ENCODE measurements at regions not wholly inside any gene's neighbourhood (a gene's known extent, or its start where the extent isn't known, plus 50 kb on each side); places are given as distances from the start of the nearest gene placed in this dataset.

DNA sequence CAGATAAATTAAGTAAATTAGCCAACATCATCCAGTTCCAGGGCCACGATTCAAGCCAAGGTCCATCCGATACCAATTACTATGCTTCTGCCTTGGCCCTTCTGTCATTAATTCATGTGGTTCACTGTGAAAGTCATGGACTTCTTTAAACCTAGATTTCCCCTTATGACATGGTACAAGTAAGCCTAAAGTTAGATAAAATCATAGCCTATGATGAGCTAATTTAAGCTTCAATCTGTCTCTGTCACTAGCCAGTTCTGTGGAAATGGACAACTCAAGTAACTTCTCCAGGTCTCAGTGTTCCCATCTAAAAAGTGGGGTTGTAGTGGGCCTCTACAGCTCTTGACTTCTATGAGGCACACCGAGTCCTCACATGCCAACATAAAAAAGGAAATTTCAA lies 225.5 kb upstream of the MARCKS start:
- TF ChIP-seq, protein P1, sequence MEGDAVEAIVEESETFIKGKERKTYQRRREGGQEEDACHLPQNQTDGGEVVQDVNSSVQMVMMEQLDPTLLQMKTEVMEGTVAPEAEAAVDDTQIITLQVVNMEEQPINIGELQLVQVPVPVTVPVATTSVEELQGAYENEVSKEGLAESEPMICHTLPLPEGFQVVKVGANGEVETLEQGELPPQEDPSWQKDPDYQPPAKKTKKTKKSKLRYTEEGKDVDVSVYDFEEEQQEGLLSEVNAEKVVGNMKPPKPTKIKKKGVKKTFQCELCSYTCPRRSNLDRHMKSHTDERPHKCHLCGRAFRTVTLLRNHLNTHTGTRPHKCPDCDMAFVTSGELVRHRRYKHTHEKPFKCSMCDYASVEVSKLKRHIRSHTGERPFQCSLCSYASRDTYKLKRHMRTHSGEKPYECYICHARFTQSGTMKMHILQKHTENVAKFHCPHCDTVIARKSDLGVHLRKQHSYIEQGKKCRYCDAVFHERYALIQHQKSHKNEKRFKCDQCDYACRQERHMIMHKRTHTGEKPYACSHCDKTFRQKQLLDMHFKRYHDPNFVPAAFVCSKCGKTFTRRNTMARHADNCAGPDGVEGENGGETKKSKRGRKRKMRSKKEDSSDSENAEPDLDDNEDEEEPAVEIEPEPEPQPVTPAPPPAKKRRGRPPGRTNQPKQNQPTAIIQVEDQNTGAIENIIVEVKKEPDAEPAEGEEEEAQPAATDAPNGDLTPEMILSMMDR (IDR thresholded peaks at IDR 0.05) = no peak

DNA sequence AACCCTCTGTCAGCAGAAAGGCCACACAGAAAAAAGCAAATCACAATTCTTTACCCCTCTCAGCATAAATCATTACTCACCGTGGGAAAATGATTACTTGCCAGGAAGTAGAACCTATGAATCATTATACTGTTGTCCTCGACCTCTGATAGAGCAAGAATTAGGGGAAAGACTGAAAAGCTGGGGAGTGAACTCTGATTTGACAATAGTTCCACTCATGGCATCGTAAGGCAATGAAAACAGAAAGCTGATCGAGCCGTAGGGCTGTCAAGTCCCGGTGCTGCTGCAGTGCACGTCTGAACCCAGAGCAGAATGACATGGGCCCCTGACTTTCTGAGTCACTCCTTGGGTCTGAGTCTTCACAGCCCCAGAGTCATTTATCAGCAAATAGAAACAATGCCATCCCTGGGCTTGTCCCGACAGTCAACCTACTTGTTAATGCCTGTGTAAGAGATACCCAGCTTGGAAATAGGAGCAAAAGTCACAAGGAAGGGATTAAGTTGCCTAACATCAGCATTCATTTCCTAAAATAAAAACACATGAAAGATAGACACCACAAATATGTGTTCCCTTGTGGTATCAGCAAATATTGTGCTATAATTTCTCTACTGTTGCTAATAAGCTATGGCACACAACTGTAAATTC lies 224.8 kb upstream of the MARCKS start:
- TF ChIP-seq, protein P1 (IDR thresholded peaks at IDR 0.05) = no peak

DNA sequence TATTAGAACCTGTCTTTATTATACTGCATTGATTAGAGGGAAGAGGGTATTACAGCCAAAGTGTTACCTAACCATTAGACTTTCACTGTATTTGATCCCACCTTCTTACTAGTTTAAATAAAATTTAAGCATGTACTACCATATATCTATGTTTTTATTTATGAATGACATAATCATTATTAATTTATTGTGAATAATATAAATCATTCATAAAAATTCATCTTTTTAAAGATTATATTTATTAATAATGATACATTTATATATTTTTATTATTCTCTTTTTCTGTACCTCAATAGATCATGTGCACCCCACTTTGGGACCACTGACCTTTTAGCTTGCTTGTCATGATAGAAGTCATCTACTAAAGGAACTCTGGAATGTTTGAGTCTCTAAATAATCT lies 223.5 kb upstream of the MARCKS start:
- TF ChIP-seq, protein P1 (IDR thresholded peaks at IDR 0.05) = no peak

DNA sequence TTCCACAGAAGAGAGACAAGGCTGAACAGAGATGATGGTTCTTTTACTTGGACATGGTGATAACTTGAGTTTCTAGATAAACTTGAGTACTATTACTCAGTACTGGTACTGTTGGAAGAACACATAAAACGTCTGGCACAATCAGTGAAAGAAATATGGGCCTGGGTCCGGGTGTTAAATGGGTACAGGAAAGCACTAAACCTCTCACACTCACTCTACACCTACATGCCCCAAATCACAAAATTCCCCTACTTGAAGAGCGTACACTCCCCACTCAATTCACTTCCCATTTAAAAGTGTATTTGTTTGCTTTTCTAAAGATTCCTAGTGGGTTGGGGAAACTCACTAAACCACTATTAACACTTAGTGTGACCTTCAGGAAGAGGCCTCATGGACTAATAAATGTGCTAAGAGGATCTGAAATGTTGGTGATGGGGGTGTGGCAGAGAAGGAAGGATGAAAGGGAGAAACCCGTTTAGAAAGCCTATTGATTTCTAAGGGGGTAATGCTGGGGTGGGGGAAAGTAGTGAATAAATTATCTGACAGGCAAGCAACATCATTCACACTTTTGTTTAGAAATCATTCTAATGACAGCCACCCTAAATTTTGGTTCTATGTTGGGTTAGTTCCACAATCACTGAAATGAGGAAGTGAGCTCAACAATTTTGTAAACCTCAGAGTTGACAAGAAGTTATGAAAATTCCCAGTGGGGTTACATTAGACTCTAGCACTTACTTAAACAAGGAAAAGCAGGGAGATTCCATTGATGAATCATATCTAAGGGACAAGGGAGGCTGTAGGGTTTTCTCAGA lies 222.6 kb upstream of the MARCKS start:
- TF ChIP-seq, protein P1 (IDR thresholded peaks at IDR 0.05) = no peak

DNA sequence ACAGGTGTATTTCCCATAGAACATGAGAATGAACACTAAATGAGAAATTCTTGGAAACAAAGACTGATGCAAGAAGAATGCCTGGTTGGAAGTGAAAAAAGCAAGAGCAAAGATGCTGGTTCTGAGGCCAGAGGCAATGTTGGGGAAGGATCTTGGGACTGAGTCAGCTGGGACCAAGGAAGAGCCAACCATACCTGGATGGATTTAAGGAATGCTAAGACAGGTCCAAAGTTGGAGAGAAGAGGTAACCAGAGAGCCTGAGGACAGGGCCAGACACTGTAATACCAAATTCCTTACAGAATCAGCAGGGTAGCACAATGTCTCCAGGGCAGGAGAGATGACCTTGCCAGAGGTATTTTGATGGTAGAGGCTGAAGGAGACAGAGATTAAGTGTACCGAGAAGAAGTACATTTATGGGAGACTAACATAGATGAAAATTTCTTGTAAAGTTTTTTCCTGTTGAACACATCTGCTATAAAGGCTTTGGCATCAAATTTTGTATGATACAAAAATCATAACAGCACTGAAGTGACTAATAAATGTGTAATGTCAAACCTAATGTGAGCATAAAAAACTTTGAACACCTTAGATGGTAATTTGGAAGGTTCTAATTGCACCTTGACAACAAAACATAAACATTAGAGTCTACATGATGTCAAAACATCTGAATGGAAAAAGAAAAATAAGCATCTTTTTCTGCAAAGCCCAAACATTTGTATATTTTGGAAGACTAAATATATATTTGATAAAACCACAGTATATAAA lies 221.7 kb upstream of the MARCKS start:
- TF ChIP-seq, protein P1 (IDR thresholded peaks at IDR 0.05) = no peak

DNA sequence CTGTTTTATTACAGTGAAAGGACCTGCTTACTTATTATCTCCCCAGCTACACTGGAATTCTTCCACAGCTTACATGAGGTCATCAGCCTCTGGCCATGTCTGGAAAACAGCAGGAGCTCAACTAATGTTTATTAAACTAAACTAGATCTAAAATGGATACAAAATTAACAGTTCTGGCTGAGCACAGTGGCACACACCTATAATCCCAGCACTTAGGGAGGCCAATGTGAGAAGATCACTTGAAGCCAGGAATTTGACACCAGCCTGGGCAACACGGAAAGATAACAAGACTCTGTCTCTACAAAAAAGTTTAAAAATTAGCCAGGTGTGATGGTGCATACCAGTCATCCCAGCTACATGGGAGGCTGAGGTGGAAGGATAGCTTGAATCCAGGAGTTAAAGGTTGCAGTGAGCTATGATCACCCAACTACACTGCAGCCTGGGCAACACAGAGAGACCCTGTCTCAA lies 220.8 kb upstream of the MARCKS start:
- TF ChIP-seq, protein P1 (IDR thresholded peaks at IDR 0.05) = no peak

DNA sequence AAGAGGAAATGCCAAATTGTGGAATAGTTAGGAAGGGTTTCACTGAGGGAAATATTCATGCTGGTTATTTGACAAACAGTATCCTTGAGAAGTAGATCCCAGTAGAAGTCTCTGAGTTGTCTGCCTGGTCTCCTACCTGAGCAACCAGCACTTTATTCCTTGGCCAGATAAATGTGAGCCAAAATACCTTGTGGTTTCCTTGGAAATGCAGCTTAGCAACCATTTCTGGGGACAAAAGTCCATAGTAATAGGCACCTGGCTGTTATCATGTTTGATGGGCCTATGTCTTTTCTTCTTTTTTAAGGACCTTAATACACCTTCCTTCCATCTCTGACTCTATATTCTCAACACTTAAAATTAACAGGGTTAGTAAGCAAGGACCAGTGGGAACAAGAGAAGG lies 217.1 kb upstream of the MARCKS start:
- TF ChIP-seq, protein P1 (IDR thresholded peaks at IDR 0.05) = no peak
